ENCODE measurements at regions not wholly inside any gene's neighbourhood (a gene's known extent, or its start where the extent isn't known, plus 50 kb on each side); places are given as distances from the start of the nearest gene placed in this dataset.

DNA sequence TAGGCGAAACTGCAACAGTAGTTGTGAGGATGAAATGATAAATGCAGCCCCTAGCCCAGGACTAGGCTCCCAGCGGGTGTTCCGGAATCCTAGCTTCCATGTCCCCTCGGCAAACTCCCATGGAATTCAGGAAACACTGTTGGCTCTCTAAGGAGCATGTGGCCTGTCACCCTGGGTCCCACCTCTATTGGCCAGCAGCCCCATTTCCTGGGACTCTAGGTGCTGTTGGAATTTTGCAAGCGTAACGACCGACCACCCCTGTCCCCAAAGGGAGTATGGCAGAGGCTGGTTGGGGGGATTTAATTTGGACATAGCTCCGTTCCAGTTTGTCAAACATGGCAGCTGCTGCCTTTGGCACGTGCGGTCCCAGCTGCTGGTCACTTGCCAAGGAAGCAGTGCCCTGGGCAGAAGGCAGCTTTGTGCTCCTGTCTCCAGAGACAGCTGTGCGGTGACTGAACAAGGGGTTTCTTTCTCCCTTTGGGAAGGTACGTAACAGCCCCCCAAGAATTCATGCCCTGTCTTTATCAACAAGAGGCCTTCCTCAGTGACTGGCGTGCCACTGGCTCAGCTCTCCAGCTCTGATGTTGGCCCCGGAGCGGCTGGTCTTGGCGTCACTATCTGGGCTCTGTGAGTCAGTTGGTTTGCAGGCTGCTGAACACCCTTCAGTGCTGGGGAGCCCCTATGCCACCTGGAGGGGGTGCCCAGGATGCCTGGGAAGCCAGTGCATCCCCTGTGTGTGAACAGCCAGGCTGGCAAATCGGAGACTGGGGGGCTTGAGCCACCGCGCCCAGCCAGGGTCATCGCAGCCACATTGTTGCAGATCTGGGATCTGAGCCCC is 235.2 kb upstream of the TNRC6C start:
- in situ Hi-C loops (cut with MboI) (no loop called here), intact Hi-C loops (cut with micrococcal nuclease) (no loop called here)
- no peak overlapping the region for H3K4me3 ChIP-seq
- H4K20me1 ChIP-seq (replicated peaks; ENCODE audit: control insufficient read depth, insufficient read depth, low read length): no peaks in the 10 kb centered on the region
- ChIA-PET CTCF (ENCODE audit: low intra/inter-chr PET ratio) (no interaction called here), POLR2A (no interaction called here)
- H3K79me2 ChIP-seq (ENCODE audit: control insufficient read depth, insufficient read depth, low read length): no peaks in the 10 kb centered on the region
- H3K4me2 ChIP-seq (ENCODE audit: insufficient read depth, low read length): no peak overlapping the region
- DNase-seq (ENCODE audit: extremely low read depth in 1 of 4, low spot score in 3 of 4): no peak
- no peaks in the 10 kb centered on the region for H3K36me3 ChIP-seq (ENCODE audit: control insufficient read depth, insufficient read depth, low read length)
- H3K4me1 ChIP-seq (replicated peaks in 1 of 2; ENCODE audit: control insufficient read depth in 2 of 2, insufficient read depth in 2 of 2, low read length in 2 of 2): 0 out of 5 replicates have a peak, but pooled peaks cover 0 to 5% of the 10 kb centered on the region in 2 experiments
- H3K9me3 ChIP-seq (replicated peaks; ENCODE audit: control insufficient read depth, insufficient read depth, low read depth, low read length): peaks cover 4% of the 10 kb centered on the region; the same call in 1 of the 2 replicates
- no TSS peak for BruUV-seq (replicated peaks)
- no peak for TF ChIP-seq ARHGAP35 (IDR thresholded peaks at IDR 0.05; ENCODE audit: partially characterized antibody)
- TF ChIP-seq FOXM1 (IDR thresholded peaks at IDR 0.05; ENCODE audit: low read depth): no peak
- TF ChIP-seq FOXM1 (CRISPR knock-in tag; IDR thresholded peaks at IDR 0.05; ENCODE audit: low read depth): no peak
- no peak for TF ChIP-seq CHD4 (IDR thresholded peaks at IDR 0.05; ENCODE audit: insufficient read depth, insufficient replicate concordance, low read depth, low read length, poor library complexity, severe bottlenecking)
- TF ChIP-seq KHSRP (IDR thresholded peaks at IDR 0.05): no peak
- TF ChIP-seq ATF7 (IDR thresholded peaks at IDR 0.05): no peak
- no peak for TF ChIP-seq CREB3L1 (IDR thresholded peaks at IDR 0.05; ENCODE audit: borderline replicate concordance, low read depth)
- TF ChIP-seq PPARD (CRISPR knock-in tag; IDR thresholded peaks at IDR 0.05): no peak
- no peak for TF ChIP-seq NFXL1 (CRISPR knock-in tag; IDR thresholded peaks at IDR 0.05)
- TF ChIP-seq, protein P1, sequence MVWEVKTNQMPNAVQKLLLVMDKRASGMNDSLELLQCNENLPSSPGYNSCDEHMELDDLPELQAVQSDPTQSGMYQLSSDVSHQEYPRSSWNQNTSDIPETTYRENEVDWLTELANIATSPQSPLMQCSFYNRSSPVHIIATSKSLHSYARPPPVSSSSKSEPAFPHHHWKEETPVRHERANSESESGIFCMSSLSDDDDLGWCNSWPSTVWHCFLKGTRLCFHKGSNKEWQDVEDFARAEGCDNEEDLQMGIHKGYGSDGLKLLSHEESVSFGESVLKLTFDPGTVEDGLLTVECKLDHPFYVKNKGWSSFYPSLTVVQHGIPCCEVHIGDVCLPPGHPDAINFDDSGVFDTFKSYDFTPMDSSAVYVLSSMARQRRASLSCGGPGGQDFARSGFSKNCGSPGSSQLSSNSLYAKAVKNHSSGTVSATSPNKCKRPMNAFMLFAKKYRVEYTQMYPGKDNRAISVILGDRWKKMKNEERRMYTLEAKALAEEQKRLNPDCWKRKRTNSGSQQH (CRISPR knock-in tag; IDR thresholded peaks at IDR 0.05): no peak
- TF ChIP-seq ZFP1 (CRISPR knock-in tag; IDR thresholded peaks at IDR 0.05): no peak
- H3K27me3 ChIP-seq (ENCODE audit: control insufficient read depth in 2 of 2, insufficient read depth in 2 of 2, low read length in 2 of 2): peaks cover 27 to 71% of the 10 kb centered on the region in 2 experiments
- FAIRE-seq: no peak
- no peak overlapping the region for H3K27ac ChIP-seq (ENCODE audit: extremely low read depth, low read depth, low read length)
- H2AFZ ChIP-seq (ENCODE audit: low read depth, low read length): no peak overlapping the region
- 4% methylated on average over 19 of the region's 20 CpGs for WGBS (ENCODE audit: insufficient coverage, low coverage, missing lambda C conversion rate)
- no peaks in the 10 kb centered on the region for H3K9me1 ChIP-seq (ENCODE audit: control insufficient read depth, insufficient read depth, low read length)
- no peak for ATAC-seq
- no peak overlapping the region for H3K9ac ChIP-seq (ENCODE audit: insufficient read depth in 1 of 2, low read depth in 2 of 2, low read length in 2 of 2)
